A549 (cell line): ENCODE measurements at regions not wholly inside any gene's neighbourhood (a gene's known extent, or its start where the extent isn't known, plus 50 kb on each side); places are given as distances from the start of the nearest gene placed in this dataset.

Experiments used
- ATAC-seq, 2 experiments: fragments of 200-7000 bp in 1 of 2; fragments of >200 bp in 1 of 2; cut with Nextera tagmentation in 1 of 2; cut with Tn5 transposase in 1 of 2; 3 replicates each; pipeline versions ENCODE4 v1.8.0 to v1.9.1; 2018 to 2020; ENCODE audit warnings: mild to moderate bottlenecking in 1 of 2, moderate library complexity in 1 of 2
- CTCF ChIA-PET: fragments of 300-600 bp; sonication (Branson Sonifier 250); formaldehyde crosslinking; extraction: SDS; loops from one replicate; lab custom pipeline; 2021; ENCODE audit warnings: antibody characterized with exemption, inconsistent platforms; lab: Yijun Ruan, JAX
- POLR2A ChIA-PET: fragments of 350-600 bp; formaldehyde crosslinking; extraction: SDS; loops from one replicate; lab custom pipeline; 2021; ENCODE audit warnings: antibody characterized with exemption, inconsistent platforms; lab: Yijun Ruan, JAX
- DNase-seq, 2 experiments: peaks; one replicate each; pipeline versions ENCODE4 v3.0.0 to v3.0.0-alpha.2; 2011 to 2016; ENCODE audit warnings: low read depth in 1 of 2, low spot score in 1 of 2
- FAIRE-seq: peaks from 2 replicates; lab custom pipeline; 2011; peaks lifted over from hg19 to GRCh38; lab: Jason Lieb, UNC
- H3K27ac ChIP-seq, 2 experiments: fragments of >200 bp; sonication (Bioruptor Twin); formaldehyde crosslinking; 3 replicates each; pipeline ENCODE4 v1.5.1; 2016 to 2017
- H3K4me1 ChIP-seq: fragments of >200 bp; sonication (Bioruptor Twin); formaldehyde crosslinking; 3 replicates; pipeline ENCODE4 v1.6.1; 2016
- H3K4me2 ChIP-seq: fragments of >200 bp; sonication (Bioruptor Twin); formaldehyde crosslinking; 3 replicates; pipeline ENCODE4 v1.6.1; 2016
- H3K4me3 ChIP-seq: fragments of >200 bp; sonication (Bioruptor Twin); formaldehyde crosslinking; 3 replicates; pipeline ENCODE4 v1.5.1; 2016
- H3K9me3 ChIP-seq: fragments of >200 bp; sonication (Bioruptor Twin); formaldehyde crosslinking; 3 replicates; pipeline ENCODE4 v1.6.1; 2016
- CHD4 ChIP-seq: fragments of 200-600 bp; sonication (generic); IDR thresholded peaks from 2 replicates; pipeline ENCODE4 v1.6.1; 2016; ENCODE audit warnings: antibody characterized with exemption, mild to moderate bottlenecking, borderline replicate concordance
- FOSL2 ChIP-seq, 2 experiments: fragments of 450-650 bp in 1 of 2; fragments of >200 bp in 1 of 2; sonication (Bioruptor Twin) in 1 of 2; formaldehyde crosslinking; IDR thresholded peaks; 2 replicates each; pipeline versions ENCODE4 v1.5.0 to v1.6.1; 2016 to 2020; ENCODE audit warnings: mild to moderate bottlenecking in 1 of 2, moderate library complexity in 1 of 2
- GATA3 ChIP-seq: IDR thresholded peaks from 2 replicates; pipeline ENCODE4 v1.6.1; 2012; ENCODE audit warnings: borderline replicate concordance
- HOXB13 ChIP-seq: fragments of 250-450 bp; sonication (Bioruptor Pico); IDR thresholded peaks from 2 replicates; pipeline ENCODE4 v1.5.0; 2020; ENCODE audit warnings: low read depth, mild to moderate bottlenecking, moderate library complexity
- HOXB5 ChIP-seq: fragments of 250-450 bp; sonication (Bioruptor Pico); IDR thresholded peaks from 2 replicates; pipeline ENCODE4 v1.5.0; 2020; ENCODE audit warnings: mild to moderate bottlenecking, moderate library complexity
- PHF8 ChIP-seq: fragments of 200-600 bp; sonication (generic); IDR thresholded peaks from 2 replicates; pipeline ENCODE4 v1.6.1; 2016; ENCODE audit warnings: low read depth, mild to moderate bottlenecking, antibody characterized with exemption, moderate library complexity, borderline replicate concordance
- RARB ChIP-seq: fragments of 250-450 bp; sonication (Bioruptor Pico); IDR thresholded peaks from 2 replicates; pipeline ENCODE4 v1.8.0; 2021; ENCODE audit warnings: mild to moderate bottlenecking, moderate library complexity
- RCOR1 ChIP-seq: fragments of 150-350 bp; IDR thresholded peaks from 2 replicates; pipeline ENCODE4 v1.6.1; 2014; ENCODE audit warnings: antibody characterized with exemption, low read length, low read depth
- RFX5 ChIP-seq: fragments of 450-650 bp; IDR thresholded peaks from 2 replicates; pipeline ENCODE4 v1.7.1; 2014; ENCODE audit warnings: antibody characterized with exemption, mild to moderate bottlenecking, moderate library complexity
- TP53 ChIP-seq: fragments of 250-450 bp; sonication (Bioruptor Pico); IDR thresholded peaks from 2 replicates; pipeline ENCODE4 v1.5.0; 2021; ENCODE audit warnings: mild to moderate bottlenecking, moderate library complexity
- ZFP36 ChIP-seq: fragments of 450-650 bp; IDR thresholded peaks from 2 replicates; pipeline ENCODE4 v1.6.1; 2014; ENCODE audit warnings: borderline replicate concordance; ENCODE audit not compliant: partially characterized antibody
- WGBS: methylation state at CpG from one replicate; pipeline ENCODE4 v1.1.6; 2017; ENCODE audit errors: missing lambda C conversion rate; 5-methylcytosine and 5-hydroxymethylcytosine counted together
- TF ChIP-seq, protein P1 (sequence below): fragments of >200 bp; sonication (Bioruptor Twin); formaldehyde crosslinking; IDR thresholded peaks from 3 replicates; pipeline ENCODE4 v1.5.1; 2016
- TF ChIP-seq, protein P2 (sequence below): fragments of 450-650 bp; IDR thresholded peaks from 2 replicates; pipeline ENCODE4 v1.6.1; 2014; ENCODE audit warnings: antibody characterized with exemption
- TF ChIP-seq, protein P3 (sequence below): fragments of 250-450 bp; sonication (Bioruptor Pico); IDR thresholded peaks from 2 replicates; pipeline ENCODE4 v1.5.0; 2020; ENCODE audit warnings: low read depth, mild to moderate bottlenecking, moderate library complexity
- TF ChIP-seq, protein P4 (sequence below): fragments of 200-600 bp; sonication (generic); IDR thresholded peaks from 2 replicates; pipeline ENCODE4 v1.6.1; 2016; ENCODE audit warnings: antibody characterized with exemption, mild to moderate bottlenecking, moderate library complexity
- TF ChIP-seq, protein P5 (sequence below): fragments of 150-350 bp; IDR thresholded peaks from 2 replicates; pipeline ENCODE4 v1.6.1; 2014; ENCODE audit warnings: low read depth, mild to moderate bottlenecking, low read length

DNA sequence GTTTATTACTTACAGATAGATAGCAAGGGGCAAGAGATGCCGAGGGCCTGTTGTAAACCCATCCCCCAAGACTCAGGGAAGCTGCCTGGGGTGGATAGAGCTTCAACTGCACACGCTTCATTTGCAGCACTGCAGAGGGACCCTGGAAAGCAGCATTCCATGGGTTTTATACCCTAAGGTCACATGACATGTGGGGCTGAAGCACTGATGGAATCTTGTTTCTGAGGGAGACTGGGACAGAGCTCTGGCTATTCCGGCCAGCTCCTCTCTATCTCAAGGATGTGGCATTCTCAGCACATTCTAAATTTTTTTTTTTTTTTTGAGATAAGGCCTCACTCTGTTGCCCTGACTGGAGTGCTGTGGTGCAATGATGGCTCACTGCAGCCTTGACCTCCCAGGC, 300.1 kb downstream of the MYCN start (continued):
- TF ChIP-seq RARB (CRISPR knock-in tag), result no peak
- TF ChIP-seq HOXB5 (CRISPR knock-in tag), result no peak
- no peak for TF ChIP-seq CHD4

DNA sequence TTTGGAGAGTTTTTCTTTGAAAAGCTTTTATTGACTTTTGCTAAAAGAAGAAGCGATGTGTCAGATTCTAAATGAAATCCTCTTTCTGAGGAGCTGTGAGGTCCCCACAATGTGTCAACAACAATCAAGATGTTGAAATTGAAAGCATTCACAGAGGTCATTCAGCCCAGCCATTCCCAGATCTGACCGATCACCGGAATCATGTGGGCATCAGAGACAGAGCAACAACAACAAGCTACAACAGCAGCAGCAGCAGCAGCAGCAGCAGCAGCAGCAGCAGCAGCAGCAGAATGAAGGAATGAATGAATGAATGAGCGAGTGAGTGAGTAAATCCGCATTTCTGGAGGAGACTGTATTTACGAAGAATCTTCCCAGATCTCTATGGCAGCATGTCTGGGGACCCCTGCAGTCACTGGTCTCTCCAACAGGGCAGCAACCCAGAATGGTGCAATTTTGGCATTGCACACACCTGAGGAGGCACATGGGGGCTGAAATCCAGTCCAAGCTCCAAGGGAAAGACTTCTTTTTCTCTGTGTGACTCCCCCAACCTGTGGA, 299.0 kb downstream of the MYCN start:
- no peak for DNase-seq
- TF ChIP-seq, protein P1, sequence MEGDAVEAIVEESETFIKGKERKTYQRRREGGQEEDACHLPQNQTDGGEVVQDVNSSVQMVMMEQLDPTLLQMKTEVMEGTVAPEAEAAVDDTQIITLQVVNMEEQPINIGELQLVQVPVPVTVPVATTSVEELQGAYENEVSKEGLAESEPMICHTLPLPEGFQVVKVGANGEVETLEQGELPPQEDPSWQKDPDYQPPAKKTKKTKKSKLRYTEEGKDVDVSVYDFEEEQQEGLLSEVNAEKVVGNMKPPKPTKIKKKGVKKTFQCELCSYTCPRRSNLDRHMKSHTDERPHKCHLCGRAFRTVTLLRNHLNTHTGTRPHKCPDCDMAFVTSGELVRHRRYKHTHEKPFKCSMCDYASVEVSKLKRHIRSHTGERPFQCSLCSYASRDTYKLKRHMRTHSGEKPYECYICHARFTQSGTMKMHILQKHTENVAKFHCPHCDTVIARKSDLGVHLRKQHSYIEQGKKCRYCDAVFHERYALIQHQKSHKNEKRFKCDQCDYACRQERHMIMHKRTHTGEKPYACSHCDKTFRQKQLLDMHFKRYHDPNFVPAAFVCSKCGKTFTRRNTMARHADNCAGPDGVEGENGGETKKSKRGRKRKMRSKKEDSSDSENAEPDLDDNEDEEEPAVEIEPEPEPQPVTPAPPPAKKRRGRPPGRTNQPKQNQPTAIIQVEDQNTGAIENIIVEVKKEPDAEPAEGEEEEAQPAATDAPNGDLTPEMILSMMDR, result no peak
- TF ChIP-seq, protein P2, sequence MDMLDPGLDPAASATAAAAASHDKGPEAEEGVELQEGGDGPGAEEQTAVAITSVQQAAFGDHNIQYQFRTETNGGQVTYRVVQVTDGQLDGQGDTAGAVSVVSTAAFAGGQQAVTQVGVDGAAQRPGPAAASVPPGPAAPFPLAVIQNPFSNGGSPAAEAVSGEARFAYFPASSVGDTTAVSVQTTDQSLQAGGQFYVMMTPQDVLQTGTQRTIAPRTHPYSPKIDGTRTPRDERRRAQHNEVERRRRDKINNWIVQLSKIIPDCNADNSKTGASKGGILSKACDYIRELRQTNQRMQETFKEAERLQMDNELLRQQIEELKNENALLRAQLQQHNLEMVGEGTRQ, result no peak
- TF ChIP-seq, protein P3, sequence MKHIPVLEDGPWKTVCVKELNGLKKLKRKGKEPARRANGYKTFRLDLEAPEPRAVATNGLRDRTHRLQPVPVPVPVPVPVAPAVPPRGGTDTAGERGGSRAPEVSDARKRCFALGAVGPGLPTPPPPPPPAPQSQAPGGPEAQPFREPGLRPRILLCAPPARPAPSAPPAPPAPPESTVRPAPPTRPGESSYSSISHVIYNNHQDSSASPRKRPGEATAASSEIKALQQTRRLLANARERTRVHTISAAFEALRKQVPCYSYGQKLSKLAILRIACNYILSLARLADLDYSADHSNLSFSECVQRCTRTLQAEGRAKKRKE, result no peak
- TF ChIP-seq TP53 (CRISPR knock-in tag) (no peak), RFX5 (no peak)
- TF ChIP-seq, protein P4, sequence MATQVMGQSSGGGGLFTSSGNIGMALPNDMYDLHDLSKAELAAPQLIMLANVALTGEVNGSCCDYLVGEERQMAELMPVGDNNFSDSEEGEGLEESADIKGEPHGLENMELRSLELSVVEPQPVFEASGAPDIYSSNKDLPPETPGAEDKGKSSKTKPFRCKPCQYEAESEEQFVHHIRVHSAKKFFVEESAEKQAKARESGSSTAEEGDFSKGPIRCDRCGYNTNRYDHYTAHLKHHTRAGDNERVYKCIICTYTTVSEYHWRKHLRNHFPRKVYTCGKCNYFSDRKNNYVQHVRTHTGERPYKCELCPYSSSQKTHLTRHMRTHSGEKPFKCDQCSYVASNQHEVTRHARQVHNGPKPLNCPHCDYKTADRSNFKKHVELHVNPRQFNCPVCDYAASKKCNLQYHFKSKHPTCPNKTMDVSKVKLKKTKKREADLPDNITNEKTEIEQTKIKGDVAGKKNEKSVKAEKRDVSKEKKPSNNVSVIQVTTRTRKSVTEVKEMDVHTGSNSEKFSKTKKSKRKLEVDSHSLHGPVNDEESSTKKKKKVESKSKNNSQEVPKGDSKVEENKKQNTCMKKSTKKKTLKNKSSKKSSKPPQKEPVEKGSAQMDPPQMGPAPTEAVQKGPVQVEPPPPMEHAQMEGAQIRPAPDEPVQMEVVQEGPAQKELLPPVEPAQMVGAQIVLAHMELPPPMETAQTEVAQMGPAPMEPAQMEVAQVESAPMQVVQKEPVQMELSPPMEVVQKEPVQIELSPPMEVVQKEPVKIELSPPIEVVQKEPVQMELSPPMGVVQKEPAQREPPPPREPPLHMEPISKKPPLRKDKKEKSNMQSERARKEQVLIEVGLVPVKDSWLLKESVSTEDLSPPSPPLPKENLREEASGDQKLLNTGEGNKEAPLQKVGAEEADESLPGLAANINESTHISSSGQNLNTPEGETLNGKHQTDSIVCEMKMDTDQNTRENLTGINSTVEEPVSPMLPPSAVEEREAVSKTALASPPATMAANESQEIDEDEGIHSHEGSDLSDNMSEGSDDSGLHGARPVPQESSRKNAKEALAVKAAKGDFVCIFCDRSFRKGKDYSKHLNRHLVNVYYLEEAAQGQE, result no peak
- ATAC-seq, result no peak
- FAIRE-seq, result no peak
- H3K27ac ChIP-seq, result no peak overlapping the region
- no peak overlapping the region for H3K4me3 ChIP-seq
- 10% methylated on average over 6 of the region's 6 CpGs for WGBS
- H3K4me1 ChIP-seq, result no peaks in the 10 kb centered on the region
- CTCF ChIA-PET, result no interaction called here
- POLR2A ChIA-PET, result no interaction called here
- no peaks in the 10 kb centered on the region for H3K9me3 ChIP-seq
- no peak overlapping the region for H3K4me2 ChIP-seq

DNA sequence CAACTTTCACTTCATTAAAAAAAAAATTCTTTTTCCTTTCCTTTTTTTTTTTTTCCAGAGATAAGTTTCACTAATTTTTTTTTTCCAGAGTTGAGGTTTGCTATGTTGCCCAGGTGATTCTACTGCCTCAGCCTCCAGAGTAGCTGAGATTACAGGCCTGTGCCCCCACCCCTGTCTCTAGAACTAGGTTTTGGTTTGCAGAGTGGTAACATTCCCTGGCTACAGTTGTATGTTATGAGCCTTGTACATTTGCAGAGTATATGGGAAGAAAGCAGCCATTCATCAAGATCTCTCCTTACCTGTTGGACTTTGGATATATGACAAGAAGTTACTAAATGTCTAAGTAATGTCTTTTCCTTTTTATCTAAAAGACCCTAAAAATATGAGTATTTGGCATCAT, 298.4 kb downstream of the MYCN start:
- H3K27ac ChIP-seq, result no peak overlapping the region
- H3K4me3 ChIP-seq, result no peak overlapping the region
- H3K9me3 ChIP-seq, result no peaks in the 10 kb centered on the region
- no peak for FAIRE-seq
- H3K4me2 ChIP-seq, result no peak overlapping the region
- ATAC-seq, result no peak
- ChIA-PET CTCF (no interaction called here), POLR2A (no interaction called here)
- TF ChIP-seq RCOR1, result no peak
- TF ChIP-seq FOSL2 (IDR thresholded peaks at IDR 0.05), result no peak
- no peak for TF ChIP-seq FOSL2 (CRISPR knock-in tag; IDR thresholded peaks at IDR 0.05)
- no peak for TF ChIP-seq HOXB13
- TF ChIP-seq GATA3, result no peak
- TF ChIP-seq, protein P5, sequence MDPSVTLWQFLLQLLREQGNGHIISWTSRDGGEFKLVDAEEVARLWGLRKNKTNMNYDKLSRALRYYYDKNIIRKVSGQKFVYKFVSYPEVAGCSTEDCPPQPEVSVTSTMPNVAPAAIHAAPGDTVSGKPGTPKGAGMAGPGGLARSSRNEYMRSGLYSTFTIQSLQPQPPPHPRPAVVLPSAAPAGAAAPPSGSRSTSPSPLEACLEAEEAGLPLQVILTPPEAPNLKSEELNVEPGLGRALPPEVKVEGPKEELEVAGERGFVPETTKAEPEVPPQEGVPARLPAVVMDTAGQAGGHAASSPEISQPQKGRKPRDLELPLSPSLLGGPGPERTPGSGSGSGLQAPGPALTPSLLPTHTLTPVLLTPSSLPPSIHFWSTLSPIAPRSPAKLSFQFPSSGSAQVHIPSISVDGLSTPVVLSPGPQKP, result no peak
- TF ChIP-seq HOXB5 (CRISPR knock-in tag), result no peak
- TF ChIP-seq PHF8, result no peak
- no peak for TF ChIP-seq ZFP36
- TF ChIP-seq, all 56 proteins: peak for 0
- no peak for DNase-seq
- no peaks in the 10 kb centered on the region for H3K4me1 ChIP-seq
